Activated CD4-positive, alpha-beta T cell treated with anti-CD3 and anti-CD28 coated beads, Interleukin-2, Interleukin-6, amounts not matched to agents 100 ng/mL and 50 ng/mL, durations not matched to agents 16 hours and 8 hours (primary cell): ENCODE measurements at regions not wholly inside any gene's neighbourhood (a gene's known extent, or its start where the extent isn't known, plus 50 kb on each side); places are given as distances from the start of the nearest gene placed in this dataset.

ENCODE experiments used
- DNase-seq: peaks from one replicate; pipeline ENCODE4 v3.0.0-alpha.2; 2020

DNA sequence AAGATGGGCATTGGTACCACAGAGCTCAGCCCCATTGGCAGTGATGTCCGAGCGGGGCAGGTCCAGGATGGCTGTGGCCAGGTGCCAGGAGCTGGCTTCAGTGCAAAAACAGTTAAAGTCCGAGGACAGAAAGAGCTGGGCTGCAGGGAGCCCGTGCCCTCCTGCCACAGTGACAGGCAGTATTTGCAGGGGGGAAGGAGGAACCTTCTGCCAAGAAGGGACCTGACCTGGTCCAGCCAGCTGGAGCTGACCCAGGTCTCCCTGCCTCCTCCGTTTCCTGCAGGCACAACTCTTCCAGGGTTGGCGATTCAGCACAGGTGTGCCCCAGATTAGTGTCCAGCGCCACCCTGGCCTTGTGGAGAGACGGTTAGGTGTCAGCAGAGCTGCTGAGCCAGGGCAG is 199.0 kb downstream of the ENGASE start:
- no peak for DNase-seq

DNA sequence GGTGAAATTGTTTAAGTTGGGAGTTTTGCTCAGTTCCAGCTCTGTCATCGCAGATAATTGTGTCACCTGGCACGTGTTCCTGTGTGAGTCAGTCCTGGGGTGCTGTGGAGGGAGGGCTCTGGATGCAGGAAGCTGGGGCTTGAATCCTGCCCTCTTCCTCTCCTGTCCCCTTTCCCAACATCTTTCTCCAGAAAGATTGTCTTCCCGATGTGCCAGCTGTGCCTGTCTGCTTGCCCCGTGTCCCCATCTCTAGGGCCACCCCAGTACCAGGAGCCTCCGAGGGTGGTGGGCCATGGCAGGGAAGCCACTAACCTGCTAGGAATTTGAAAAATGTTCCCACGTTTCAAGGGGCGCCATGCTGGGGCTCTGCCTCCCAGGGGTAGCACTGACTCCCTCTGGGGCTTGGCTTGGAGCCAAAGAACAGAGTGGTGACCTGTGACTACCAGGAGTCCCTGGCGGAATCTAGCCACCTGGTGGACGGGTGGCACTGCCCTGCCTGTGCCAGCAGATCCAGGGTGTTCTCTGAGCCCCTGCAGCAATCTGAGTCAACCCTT is 198.1 kb downstream of the ENGASE start:
- no peak for DNase-seq

DNA sequence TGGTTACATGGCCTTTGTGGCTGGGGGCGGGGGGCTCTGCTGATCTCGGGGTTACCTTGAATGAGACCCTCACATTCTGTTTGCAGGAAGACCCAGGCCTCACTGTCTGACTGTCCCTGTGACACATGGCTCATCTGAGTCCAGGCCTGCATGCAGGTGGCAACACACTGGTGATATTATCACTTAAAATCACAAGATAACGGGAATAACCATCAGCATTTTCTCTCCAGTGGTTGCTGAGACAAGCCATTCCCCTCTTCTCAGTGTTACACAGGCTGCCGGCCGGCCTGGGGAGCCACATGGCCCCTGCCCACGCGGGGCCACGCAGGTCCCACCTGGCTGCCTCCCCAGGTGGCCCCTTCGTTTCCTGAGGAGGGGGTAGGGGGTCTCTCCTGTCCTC is 197.6 kb downstream of the ENGASE start:
- no peak for DNase-seq

DNA sequence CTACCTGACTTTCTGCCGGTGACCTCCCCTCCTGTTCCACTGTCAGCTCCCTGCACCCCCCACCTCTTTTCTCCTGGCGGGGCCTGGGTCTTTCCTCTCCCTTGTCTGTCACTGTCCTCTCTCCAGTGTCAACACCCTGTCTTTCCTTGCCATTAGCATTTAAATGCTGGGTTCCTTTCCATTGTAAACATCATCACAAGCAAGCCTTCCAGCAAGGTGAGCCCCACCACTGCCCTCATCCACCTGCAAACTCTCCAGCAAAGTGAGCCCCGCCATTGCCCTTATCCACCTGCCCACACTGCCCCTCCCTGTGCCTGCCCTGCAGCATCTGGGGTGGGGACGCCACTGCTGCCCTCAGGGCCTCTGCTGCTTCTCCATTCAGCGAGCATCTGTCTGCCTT is 195.0 kb downstream of the ENGASE start:
- DNase-seq: no peak

DNA sequence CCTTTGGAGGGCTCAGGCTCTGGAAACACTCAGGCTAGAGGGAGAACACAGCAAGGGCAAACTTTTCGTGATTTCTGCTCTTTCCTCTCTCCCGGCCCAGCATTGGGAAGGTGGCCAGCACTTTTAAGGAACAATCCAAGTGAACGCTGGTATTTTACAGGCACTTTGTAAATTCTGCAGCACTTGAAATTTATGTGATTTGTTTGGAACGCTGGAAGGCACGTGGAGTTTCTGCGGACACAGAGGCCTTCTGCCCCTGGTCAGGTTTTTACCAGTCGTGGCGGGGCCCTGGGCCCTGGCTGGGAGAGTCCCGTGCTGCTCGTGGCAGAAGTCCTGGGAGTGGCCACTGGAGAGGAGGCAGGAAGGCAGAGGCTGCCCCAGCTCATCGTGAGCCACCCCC is 188.6 kb downstream of the ENGASE start:
- no peak for DNase-seq

DNA sequence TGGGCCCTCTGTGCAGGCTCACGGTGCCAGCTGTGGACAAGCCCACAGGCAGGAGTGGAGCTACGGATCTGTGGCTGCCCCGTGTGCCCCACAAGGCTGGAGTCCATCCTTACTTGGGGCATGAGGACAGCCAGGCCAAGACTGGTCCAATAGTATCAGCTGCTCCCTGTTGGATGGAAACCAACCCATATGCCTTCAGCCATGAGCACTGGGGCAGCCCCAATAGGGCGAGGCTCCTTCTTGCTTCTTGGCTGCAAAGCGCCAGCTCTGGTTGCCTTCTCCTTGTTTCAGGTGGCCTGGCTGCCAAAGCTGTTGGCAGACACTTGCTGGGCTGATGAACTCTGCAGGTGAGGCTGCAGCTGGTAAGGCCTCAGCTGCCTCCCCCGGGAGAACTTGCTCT is 188.0 kb downstream of the ENGASE start:
- no peak for DNase-seq

DNA sequence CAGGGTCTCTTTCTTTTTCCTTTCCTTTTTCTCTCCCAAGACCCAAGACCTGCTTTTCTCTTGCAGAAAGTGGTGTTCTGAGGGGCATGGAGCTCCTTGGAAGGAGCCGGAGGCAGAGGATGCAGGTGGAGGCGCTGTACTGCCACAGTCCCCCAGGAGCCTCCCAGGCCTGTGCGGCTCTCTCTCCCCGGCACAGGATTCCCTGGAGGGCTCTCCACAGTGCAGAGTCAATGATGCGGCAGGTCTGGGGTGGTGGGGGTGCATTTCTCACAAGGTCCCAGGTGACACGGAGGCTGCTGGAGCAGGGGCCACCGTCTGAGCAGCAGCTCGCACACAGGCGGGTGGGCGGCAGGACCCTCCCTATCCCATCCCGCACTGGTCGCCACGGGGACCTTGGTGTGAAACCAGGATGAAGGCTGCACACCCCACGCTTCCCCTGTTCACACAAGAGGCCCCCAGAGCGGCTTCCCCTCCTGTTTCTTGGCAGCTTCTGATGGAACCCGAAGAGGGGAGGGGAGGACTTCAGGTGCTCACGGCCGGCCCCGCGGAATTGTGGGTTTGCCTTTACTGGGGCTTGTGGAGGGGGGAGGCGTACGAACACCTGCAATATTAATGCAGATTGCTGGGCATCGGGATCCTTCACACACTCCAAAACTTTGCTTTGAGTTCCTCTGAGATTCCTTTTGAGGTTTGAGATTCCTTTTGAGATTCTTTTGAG is 186.9 kb downstream of the ENGASE start:
- no peak for DNase-seq

DNA sequence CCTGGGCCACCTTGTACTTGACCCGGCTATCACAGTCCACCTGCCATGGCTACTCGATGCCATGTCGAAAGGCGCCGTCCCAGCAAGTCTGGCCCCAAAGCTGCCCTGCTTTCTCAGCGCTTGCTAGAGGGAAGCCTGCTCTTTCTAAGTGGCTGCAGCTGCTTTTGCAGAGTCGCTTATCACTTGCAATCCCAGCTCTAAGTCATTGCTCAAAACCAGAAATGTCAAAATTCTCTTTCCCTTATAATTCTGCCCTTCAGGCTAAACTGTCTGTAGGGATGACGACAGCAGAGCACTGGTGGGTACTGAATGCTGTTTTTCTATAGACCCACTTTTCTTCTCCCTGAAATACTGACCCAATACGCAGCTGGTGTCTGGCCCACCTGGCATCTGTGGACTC is 184.2 kb downstream of the ENGASE start:
- DNase-seq: no peak

DNA sequence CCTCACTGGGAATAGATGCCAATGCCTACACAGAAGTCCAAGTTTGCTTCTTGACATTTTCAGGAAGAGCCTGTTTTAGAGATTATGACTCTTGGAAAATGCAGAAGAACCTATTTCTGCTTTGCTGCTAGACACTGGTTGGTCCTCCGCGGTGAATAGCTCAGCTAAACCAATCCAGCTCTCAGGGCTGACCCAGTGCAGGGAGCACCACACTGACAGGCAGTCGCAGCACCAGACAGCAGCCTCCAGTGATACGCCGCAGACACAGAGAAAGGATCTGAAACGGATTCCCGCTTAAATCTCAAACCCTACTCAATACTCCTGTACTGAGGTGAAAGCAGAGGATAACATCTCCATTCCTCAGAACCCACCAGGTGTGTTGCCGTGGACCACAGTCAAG is 183.4 kb downstream of the ENGASE start:
- no peak for DNase-seq

DNA sequence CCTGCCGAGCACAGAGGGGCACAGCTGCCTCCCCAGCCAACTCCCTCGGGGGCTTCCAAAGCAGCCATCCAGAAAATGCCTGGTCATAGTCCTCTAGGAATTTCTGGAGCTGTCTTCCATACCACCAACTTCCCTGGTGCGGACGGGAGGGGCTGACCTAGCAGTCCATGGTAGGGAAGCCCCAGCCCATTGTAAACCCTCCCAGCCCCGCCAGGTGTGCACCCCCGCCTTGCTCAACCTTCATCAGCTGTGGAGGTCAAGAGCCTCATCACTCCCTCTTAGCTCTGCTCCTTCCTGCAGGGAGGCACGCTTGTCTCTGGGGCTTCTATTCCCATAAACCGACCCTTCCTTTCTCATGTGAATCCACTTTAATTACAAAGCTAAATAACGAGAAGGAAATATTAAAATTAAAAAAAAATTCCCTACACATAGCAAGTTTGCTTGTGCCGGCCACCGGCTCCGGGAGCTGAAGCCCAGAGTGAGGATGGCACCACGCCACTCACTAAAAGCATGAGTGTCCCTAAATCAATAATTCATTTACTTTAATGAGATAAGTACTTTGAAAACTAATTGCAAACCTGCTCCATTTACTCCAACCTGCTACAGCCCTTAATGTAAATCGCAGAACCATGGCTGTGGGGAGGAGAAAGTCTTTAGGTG is 181.4 kb downstream of the ENGASE start:
- no peak for DNase-seq

DNA sequence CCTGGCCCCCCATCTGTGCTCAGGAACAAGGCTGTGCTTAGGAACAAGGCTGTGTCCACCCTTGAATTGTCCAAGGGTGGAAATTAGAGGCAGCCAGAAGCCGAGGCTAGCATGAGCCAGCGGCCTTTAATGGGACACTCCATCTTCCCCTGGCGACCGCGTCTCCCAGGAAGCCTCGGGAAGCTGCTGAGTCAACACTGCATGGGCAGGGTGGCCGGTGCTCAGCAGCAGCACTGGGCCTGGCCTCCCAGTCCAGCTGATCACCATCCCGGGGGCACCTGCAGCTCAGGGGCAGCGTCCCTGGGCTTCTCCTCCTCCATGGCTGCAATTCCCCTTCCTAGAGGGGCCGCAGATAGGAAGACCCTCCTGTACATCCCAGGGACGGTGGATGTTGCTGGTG is 180.8 kb downstream of the ENGASE start:
- DNase-seq: no peak

DNA sequence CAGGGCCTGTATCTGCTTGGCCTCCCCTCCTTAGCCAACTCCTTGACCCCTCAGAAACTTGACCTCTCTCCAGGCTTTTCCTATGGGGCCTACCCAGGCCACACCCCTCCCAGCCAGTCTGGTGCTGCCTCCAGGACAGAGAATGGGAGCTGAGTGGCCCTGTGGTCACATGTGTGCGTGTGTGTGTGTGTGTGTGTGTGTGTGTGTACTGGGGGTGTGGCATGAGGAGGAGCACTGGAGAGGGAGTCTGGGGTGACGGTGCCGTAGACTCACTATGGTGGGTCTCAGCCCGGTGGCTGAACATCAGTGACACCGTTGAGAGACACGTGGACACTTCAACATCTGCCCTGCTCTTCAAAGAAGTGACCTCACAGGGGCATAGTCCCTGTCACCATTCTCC is 180.4 kb downstream of the ENGASE start:
- no peak for DNase-seq

DNA sequence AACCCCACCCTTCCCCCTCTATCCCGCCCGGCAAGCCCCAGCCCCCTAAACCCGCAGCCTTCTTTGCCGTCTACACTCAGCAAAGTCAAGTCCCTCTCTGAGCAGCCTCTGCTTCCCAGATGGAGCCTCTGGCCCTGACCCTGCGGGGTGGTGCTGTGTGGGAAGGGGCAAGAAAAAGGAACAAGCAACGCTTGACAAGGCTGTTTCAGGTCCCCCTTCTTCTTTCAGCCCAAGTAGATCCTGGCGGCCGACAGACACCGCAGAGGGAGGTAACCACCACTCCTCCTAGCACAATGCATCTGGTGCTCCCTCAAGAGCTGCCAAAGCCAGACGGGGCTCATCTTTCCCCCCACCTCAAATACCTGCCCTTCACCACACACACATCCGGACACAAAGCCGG is 178.3 kb downstream of the ENGASE start:
- no peak for DNase-seq

DNA sequence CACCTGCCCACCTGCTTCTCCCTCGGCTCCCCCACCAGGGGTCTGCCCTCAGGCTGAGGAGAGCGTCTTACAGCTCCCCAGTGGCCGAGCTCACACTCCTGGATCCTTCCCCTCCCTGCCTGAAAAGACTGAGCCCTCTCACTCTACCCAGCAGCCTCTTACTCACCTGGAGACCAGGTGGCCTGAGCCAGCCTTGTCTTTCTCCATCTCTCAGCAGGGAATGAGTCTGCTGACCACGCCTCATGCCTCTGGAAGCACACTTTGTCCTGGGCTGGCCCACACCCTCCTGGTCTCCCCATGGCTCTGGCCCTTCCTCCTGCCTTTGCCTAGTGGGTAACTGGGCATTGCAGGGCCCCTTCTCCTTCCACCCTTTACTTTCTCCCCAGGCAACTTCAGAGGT is 177.2 kb downstream of the ENGASE start:
- DNase-seq: no peak

DNA sequence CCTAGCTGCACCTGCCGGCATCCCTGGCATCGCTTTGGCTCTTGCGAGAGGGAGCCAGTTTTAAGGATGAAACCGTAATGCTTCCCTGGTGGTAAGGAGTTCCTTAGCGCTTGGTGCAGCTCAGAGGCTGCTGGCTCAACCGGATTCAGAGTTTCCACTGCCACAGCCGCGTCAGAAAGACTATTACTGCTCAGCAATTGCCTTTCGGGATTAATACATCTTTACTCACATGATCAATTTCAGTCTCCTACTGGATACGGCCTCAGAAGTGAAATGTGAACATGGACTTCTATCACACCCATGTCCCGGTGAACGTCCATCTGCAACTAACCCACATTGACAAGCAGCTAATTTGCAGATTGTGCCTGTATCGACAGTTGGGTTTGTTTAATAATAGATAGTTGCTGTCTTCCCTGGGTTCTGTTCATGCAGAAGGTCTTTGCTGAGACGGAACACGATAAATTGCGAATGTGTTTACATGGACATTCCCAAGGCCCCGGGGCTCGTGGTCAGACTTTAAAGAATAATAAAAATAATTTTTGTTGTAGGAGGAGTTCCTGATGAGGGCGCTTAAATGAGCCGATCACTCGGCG is 175.4 kb downstream of the ENGASE start:
- DNase-seq: no peak

DNA sequence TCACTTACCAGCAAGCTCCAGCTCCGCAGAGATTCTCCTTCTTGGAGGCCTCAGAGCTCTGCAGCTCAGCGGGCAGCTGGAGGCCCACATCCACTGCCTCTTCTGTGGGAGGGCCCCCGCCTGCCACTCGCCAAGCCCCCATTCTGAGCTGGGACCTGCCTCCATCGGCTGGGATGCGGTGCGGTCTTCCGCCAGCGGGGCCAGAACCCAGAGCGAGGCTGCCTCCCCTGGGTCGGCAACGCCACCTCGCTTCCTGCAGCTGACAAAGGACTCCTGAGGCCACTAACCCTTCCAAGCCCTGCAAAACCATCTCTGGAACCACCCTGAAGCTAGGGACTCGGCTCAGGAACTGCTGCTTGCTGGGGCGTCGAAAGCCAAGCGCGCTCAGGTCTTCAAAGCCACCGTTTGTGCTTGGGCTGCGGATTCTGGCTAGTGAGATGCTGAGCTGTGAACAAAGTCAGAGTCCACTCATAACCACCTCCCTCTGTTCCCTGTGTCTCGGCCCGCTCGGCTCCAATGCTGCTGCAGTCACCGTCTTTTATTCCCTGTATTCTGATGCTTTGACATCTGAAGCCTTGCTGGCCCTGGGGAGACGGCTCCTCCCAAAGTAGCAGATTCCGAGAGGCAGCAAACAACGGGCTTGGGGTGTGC is 174.3 kb downstream of the ENGASE start:
- DNase-seq: no peak

DNA sequence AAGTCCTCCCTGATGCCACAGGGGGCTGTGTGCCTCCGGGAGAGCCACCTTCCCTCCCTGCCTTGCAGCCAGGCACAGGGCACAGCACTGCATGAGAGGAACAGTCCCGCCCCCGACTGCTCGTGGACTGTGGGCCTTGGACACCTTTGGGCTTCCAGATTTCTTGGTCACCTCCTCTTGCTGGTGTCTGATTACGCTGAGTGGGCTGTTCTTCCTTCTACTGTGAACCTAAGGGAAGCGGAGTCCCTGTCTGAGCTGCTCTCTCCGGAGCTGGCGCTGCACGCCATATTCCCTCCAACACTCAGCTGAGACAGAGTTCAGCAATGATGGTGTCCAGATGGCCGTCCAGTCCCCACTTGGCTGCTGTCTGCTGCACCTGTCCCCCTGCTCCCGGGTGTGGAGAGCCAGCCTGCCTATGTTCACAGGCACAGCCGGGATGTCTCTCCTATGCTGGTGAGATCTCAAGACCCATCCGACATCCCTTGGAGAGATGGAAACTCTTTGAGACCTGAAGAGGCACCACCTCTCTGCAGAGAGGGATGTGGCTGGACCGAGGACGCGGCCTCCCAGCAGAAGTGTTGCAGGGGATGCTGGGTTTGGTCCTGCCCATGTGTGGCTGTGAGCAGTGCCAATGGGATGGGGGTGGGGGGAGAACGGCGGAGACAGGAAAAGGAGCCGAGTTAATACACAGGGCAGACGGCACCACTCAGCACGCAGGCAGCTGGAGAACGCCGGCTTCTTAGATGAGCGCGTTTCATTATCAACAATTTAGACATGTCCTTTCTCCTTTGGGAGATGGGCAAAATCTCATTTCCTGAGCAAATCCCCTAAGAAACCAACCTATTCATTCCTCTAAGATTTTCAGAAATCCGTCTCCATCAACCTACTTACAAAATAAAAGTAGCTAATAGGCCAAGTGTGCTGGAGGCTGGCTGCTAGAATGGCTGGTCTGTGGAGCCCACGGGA is 171.9 kb downstream of the ENGASE start:
- no peak for DNase-seq

DNA sequence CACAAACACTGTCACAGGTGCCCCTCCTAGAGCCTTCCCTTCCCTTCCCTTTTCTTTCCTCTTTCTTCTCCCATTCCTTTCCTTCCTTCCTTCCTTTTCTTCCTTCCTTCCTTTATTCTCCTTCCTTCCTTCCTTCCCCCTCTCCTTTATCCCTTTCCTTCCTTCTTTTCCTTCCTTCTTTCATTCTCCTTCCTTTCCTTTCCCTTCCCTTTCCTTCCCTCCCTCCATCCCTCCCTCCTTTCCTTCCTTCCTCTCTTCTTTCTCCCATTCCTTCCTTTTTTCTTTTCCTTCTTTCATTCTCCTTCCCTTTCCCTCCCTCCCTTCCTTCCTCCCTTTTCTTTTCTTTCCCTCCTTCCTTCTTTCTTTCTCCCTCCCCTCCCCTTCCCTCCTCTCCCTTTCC is 170.0 kb downstream of the ENGASE start:
- no peak for DNase-seq

DNA sequence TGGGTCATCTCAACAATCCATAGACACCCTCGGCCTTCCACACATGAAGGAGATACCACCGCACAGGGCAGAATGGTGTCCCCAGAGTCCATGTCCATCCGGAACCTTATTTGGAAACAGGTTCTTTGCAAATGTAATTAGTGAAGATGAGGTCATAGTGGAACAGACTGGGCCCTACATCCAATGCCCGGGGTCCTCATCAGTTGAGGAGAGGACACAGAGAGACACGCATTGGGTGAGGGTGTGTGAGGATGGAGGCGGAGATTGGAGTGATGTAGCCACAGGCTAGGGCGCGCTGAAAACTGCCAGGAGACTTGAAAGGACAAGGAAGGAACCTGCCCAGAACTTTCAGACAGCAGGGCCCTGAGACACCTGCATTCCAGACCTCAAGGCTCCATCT is 169.4 kb downstream of the ENGASE start:
- DNase-seq: no peak

DNA sequence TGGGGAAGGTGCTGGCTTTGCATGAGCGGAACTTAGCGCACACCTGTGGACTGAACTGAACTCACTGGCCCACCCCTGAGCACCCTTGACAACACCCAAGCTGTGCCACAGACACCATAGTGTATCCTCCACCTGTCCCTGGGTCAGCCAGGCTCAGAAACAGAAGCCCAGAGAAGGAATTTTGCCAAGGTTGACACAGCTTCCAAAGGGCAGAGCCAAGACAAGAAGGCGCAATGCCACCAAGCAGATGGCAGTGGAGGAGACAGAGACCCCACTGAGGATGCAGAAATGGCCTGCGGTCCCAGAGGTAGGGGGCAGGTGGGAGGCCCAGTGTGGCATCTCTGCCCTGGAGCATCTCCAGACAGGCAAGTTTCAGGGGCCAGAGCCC is 169.0 kb downstream of the ENGASE start:
- DNase-seq: no peak

DNA sequence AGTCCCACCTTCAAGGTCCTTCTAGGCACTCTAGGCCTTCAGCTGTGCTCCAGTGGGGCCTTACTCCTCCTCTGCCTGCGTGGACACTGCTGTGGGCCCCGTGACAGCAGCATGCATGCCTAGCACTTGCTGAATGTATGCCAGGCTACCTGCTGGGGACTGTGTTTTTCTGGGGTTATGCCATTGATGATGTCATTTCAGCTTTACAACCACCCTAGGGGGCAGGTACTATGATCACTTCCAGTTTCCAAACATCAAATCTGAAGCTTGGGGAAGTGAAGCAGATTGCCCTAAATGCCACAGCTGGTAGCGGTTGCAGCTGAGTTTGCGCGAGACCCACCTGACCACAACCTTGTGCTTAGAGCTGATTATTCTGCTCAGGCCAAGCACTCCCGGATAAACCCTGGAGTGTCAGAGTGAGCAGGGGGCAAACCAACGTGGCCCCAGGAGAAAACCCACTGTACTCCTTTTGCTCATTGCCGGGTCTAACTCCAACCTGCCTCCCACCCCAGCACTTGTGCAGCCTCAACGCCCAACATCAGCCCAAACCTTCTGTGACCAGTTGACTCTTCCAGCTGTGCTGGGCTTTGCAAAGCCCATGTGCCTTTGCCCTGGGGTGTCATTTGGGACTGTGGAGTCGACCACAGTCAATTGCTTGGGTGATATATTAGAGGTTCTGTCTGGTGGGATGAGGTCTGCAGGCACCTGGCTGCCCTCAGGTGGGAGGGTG is 168.4 kb downstream of the ENGASE start:
- DNase-seq: no peak

DNA sequence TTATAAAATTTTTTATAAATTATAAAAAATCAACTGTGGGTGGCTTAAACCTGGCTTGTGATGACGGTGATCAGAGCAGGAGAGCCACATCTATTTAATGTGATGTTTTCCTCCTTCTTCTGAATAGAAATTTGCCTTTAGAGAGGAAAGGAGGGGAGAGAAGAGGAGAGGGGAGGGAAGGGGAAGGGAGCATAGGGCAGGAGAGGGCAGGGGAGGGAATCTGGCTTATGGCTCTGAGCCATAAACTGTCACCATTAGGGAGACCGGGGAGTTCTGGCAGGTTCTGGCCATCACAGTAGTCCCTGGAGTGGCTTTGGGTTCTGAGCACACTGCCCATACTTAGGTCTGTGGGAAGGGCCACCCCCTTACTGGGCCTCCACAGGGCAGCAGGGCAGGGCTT is 167.8 kb downstream of the ENGASE start:
- DNase-seq: no peak
